ENCODE measurements at regions not wholly inside any gene's neighbourhood (a gene's known extent, or its start where the extent isn't known, plus 50 kb on each side); places are given as distances from the start of the nearest gene placed in this dataset.

GRCh38 chr10:8168836-8169235 is 114.3 kb downstream of the GATA3 start:
- Mint-ChIP-seq H3K36me3 (ENCODE audit: insufficient read depth, unreplicated experiment) (no peaks in the 10 kb centered on the region), H3K27ac (ENCODE audit: unreplicated experiment) (no peak overlapping the region), H3K4me1 (ENCODE audit: low read depth, unreplicated experiment) (no peaks in the 10 kb centered on the region), H3K4me3 (ENCODE audit: unreplicated experiment) (no peak overlapping the region), H3K9me3 (ENCODE audit: unreplicated experiment) (peaks cover 51% of the 10 kb centered on the region), H3K27me3 (ENCODE audit: insufficient read depth, unreplicated experiment) (no peaks in the 10 kb centered on the region)
- BruUV-seq (replicated peaks): no TSS peak
- Histone ChIP-seq H3K9me3 (peaks cover 15% of the 10 kb centered on the region), H3K36me3 (ENCODE audit: control insufficient read depth, insufficient read depth, low read length) (no peaks in the 10 kb centered on the region), H3K27me3 (replicated peaks; ENCODE audit: control insufficient read depth, insufficient read depth, low read length) (no peaks in the 10 kb centered on the region), H3K4me1 (peaks cover 4% of the 10 kb centered on the region), H3K4me3 (ENCODE audit: low read depth, low read length) (no peak overlapping the region)
- DNase-seq: no peak
- TF ChIP-seq, protein P1, sequence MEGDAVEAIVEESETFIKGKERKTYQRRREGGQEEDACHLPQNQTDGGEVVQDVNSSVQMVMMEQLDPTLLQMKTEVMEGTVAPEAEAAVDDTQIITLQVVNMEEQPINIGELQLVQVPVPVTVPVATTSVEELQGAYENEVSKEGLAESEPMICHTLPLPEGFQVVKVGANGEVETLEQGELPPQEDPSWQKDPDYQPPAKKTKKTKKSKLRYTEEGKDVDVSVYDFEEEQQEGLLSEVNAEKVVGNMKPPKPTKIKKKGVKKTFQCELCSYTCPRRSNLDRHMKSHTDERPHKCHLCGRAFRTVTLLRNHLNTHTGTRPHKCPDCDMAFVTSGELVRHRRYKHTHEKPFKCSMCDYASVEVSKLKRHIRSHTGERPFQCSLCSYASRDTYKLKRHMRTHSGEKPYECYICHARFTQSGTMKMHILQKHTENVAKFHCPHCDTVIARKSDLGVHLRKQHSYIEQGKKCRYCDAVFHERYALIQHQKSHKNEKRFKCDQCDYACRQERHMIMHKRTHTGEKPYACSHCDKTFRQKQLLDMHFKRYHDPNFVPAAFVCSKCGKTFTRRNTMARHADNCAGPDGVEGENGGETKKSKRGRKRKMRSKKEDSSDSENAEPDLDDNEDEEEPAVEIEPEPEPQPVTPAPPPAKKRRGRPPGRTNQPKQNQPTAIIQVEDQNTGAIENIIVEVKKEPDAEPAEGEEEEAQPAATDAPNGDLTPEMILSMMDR (IDR thresholded peaks at IDR 0.05; ENCODE audit: insufficient read depth in 1 of 2, low read depth in 1 of 2, low read length in 1 of 2, severe bottlenecking in 1 of 2, unreplicated experiment in 1 of 2): no peak
- intact Hi-C loops (cut with micrococcal nuclease; ENCODE audit: unreplicated experiment): no loop called here
- POLR2A ChIA-PET: no interaction called here
- CTCF ChIA-PET: no interaction called here

DNA sequence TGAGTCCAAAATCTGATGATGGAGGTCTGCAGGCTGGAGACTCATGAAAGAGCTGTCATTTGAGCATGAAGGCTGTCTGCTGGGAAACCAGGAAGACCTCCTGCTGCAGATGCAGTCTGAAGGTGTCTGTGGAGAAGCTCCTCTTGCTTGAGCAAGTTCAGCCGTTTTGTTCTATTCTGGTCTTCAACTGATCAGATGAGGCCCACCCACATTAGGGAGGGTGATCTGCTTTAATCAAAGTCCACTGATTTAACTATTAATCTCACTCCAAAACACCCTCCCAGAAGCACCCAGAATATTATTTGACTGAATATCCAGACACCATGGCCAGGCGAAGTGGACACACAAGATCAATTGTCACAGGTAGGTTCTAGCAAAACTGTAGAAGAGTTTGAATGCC is 116.5 kb downstream of the GATA3 start:
- Mint-ChIP-seq H3K4me3 (ENCODE audit: unreplicated experiment) (no peak overlapping the region), H3K4me1 (ENCODE audit: low read depth, unreplicated experiment) (peaks cover 9% of the 10 kb centered on the region), H3K9me3 (ENCODE audit: unreplicated experiment) (peaks cover 38% of the 10 kb centered on the region), H3K36me3 (ENCODE audit: insufficient read depth, unreplicated experiment) (no peaks in the 10 kb centered on the region), H3K27me3 (ENCODE audit: insufficient read depth, unreplicated experiment) (no peaks in the 10 kb centered on the region), H3K27ac (ENCODE audit: unreplicated experiment) (no peak overlapping the region)
- Histone ChIP-seq H3K4me3 (ENCODE audit: low read depth, low read length) (no peak overlapping the region), H3K27me3 (replicated peaks; ENCODE audit: control insufficient read depth, insufficient read depth, low read length) (no peaks in the 10 kb centered on the region), H3K36me3 (ENCODE audit: control insufficient read depth, insufficient read depth, low read length) (no peaks in the 10 kb centered on the region), H3K9me3 (peaks cover 15% of the 10 kb centered on the region), H3K4me1 (peaks cover 13% of the 10 kb centered on the region)
- no peak for DNase-seq
- ChIA-PET POLR2A (no interaction called here), CTCF (no interaction called here)
- BruUV-seq (replicated peaks): no TSS peak
- intact Hi-C loops (cut with micrococcal nuclease; ENCODE audit: unreplicated experiment): no loop called here
- TF ChIP-seq, protein P1 (IDR thresholded peaks at IDR 0.05; ENCODE audit: insufficient read depth in 1 of 2, low read depth in 1 of 2, low read length in 1 of 2, severe bottlenecking in 1 of 2, unreplicated experiment in 1 of 2): no peak

DNA sequence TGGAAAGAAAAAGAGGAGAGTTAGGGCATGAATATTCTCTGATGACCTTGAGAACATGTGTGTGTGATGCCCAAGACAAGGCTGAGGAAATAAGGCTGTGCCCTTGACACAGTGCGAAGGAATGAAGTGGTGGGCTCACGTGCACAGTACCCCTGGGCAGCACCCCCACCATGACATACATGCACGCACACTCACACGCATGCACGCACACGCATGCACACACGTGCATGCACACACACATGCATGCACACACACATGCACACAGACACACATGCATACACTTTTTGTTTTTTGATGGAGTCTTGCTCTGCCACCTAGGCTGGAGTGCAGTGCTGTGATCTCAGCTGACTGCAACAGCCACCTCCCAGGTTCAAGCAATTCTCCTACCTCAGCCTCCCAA is 118.1 kb downstream of the GATA3 start:
- intact Hi-C loops (cut with micrococcal nuclease; ENCODE audit: unreplicated experiment): no loop called here
- no peak for DNase-seq
- no peak overlapping the region for H3K4me3 Mint-ChIP-seq (ENCODE audit: unreplicated experiment)
- H3K27me3 ChIP-seq (replicated peaks; ENCODE audit: control insufficient read depth, insufficient read depth, low read length): no peaks in the 10 kb centered on the region
- no peaks in the 10 kb centered on the region for H3K27me3 Mint-ChIP-seq (ENCODE audit: insufficient read depth, unreplicated experiment)
- H3K36me3 ChIP-seq (ENCODE audit: control insufficient read depth, insufficient read depth, low read length): no peaks in the 10 kb centered on the region
- H3K9me3 Mint-ChIP-seq (ENCODE audit: unreplicated experiment): peaks cover 33% of the 10 kb centered on the region
- H3K4me1 Mint-ChIP-seq (ENCODE audit: low read depth, unreplicated experiment): peaks cover 9% of the 10 kb centered on the region
- CTCF ChIA-PET: no interaction called here
- TF ChIP-seq, protein P1 (IDR thresholded peaks at IDR 0.05; ENCODE audit: insufficient read depth in 1 of 2, low read depth in 1 of 2, low read length in 1 of 2, severe bottlenecking in 1 of 2, unreplicated experiment in 1 of 2): no peak
- no TSS peak for BruUV-seq (replicated peaks)
- H3K36me3 Mint-ChIP-seq (ENCODE audit: insufficient read depth, unreplicated experiment): no peaks in the 10 kb centered on the region
- H3K4me1 ChIP-seq: peaks cover 13% of the 10 kb centered on the region
- peaks cover 15% of the 10 kb centered on the region; the same call in 1 of the 2 replicates for H3K9me3 ChIP-seq
- no peak overlapping the region for H3K4me3 ChIP-seq (ENCODE audit: low read depth, low read length)
- H3K27ac Mint-ChIP-seq (ENCODE audit: unreplicated experiment): no peak overlapping the region
- POLR2A ChIA-PET: no interaction called here
